ENCODE measurements at regions not wholly inside any gene's neighbourhood (a gene's known extent, or its start where the extent isn't known, plus 50 kb on each side); places are given as distances from the start of the nearest gene placed in this dataset.

GRCh38 chr6:148261470-148261869, 81.2 kb upstream of the SASH1 start:
- peaks cover 3 to 14% (median 6%) of the 10 kb centered on the region in 4 experiments; a peak in 5 of 7 replicates for H3K4me1 ChIP-seq (replicated peaks in 1 of 4; ENCODE audit: control insufficient read depth in 3 of 4, insufficient read depth in 4 of 4, low read length in 3 of 4)
- CTCF ChIA-PET (ENCODE audit: partially characterized antibody): interaction anchor here (0.6 to 2.0 kb wide), 2 partner anchors 9 to 12 kb away, joined by 3 to 6 read pairs; no protein-coding TSS in a partner anchor

More at GRCh38 chr6:148261470-148261869, 81.2 kb upstream of the SASH1 start:
- no peak overlapping the region for H4K8ac ChIP-seq (ENCODE audit: extremely low read depth, insufficient read depth, low read length)
- no peaks in the 10 kb centered on the region for H3K79me1 ChIP-seq (ENCODE audit: low read depth, low read length)
- no peak overlapping the region for H3K4me3 ChIP-seq (ENCODE audit: extremely low read depth in 1 of 4, insufficient read depth in 2 of 4, low read depth in 3 of 4, low read length in 4 of 4)
- no peaks in the 10 kb centered on the region for H3K27me3 ChIP-seq (replicated peaks in 1 of 4; ENCODE audit: control insufficient read depth in 3 of 4, extremely low read depth in 1 of 4, insufficient read depth in 3 of 4, low read length in 3 of 4)
- no peak overlapping the region for H3K9ac ChIP-seq (replicated peaks in 1 of 4; ENCODE audit: extremely low read depth in 1 of 4, low read depth in 3 of 4, low read length in 3 of 4)
- no peak overlapping the region for H3K27ac ChIP-seq (ENCODE audit: low read depth, low read length)
- H4K91ac ChIP-seq (replicated peaks; ENCODE audit: insufficient read length, low read length): no peak overlapping the region
- H2BK120ac ChIP-seq (replicated peaks; ENCODE audit: low read depth, low read length): no peak overlapping the region
- POLR2A ChIA-PET (ENCODE audit: partially characterized antibody): no interaction called here
- FAIRE-seq (no peak), DNase-seq (ENCODE audit: low read depth in 1 of 2, low spot score in 2 of 2) (no peak)
- TF ChIP-seq CTCF (IDR thresholded peaks at IDR 0.05; ENCODE audit: control extremely low read depth in 1 of 3, insufficient read depth in 1 of 3, low read depth in 1 of 3, low read length in 3 of 3): peak in 1 of 3 experiments; percentile 14; a peak in 1 of 4 replicates
- no peak for TF ChIP-seq SP4 (IDR thresholded peaks at IDR 0.05; ENCODE audit: low read length)
- H2AK5ac ChIP-seq (ENCODE audit: low read depth, low read length): no peak overlapping the region
- 0 out of 2 replicates have a peak overlapping the region, but pooled peaks have one; percentile 10 for H2BK5ac ChIP-seq (ENCODE audit: low read depth, low read length)
- no peak overlapping the region for H4K5ac ChIP-seq (ENCODE audit: insufficient read length, low read depth, low read length)
- H3K18ac ChIP-seq (ENCODE audit: extremely low read depth, low read length): no peak overlapping the region
- no peaks in the 10 kb centered on the region for H3K9me3 ChIP-seq (ENCODE audit: insufficient read depth in 2 of 2, low read depth in 1 of 2, low read length in 1 of 2)
- no peak overlapping the region; the same call in 1 of the 2 replicates for H2BK12ac ChIP-seq (ENCODE audit: low read depth, low read length)
- peak overlapping the region; percentile 65 for H2AFZ ChIP-seq (ENCODE audit: low read length)
- whole genome bisulfite sequencing, 2 experiments (ENCODE audit: extremely low coverage in 1 of 2, insufficient coverage in 1 of 2, insufficient read length in 1 of 2, insufficient replicate concordance in 2 of 2, low coverage in 1 of 2, low lambda C conversion rate in 2 of 2, missing lambda C conversion rate in 1 of 2): 75% methylated on average over 6 of the region's 6 CpGs; no CpG with 5 or more reads in 1 of the 2 experiments
- H3K4me2 ChIP-seq (ENCODE audit: insufficient read depth in 1 of 2, low read depth in 2 of 2, low read length in 2 of 2): no peak overlapping the region
- H3K23ac ChIP-seq (ENCODE audit: insufficient read length): no peak overlapping the region
- H2BK15ac ChIP-seq (ENCODE audit: low read length): no peak overlapping the region
- no peaks in the 10 kb centered on the region for H3K23me2 ChIP-seq (ENCODE audit: low read depth, low read length)
- H4K20me1 ChIP-seq (replicated peaks in 1 of 2; ENCODE audit: control insufficient read depth in 1 of 2, insufficient read depth in 2 of 2, low read length in 2 of 2): no peaks in the 10 kb centered on the region
- H3K36me3 ChIP-seq (ENCODE audit: control insufficient read depth in 2 of 4, insufficient read depth in 4 of 4, low read length in 3 of 4): no peaks in the 10 kb centered on the region
- H3K4ac ChIP-seq (replicated peaks; ENCODE audit: insufficient read length, low read depth, low read length): no peak overlapping the region
- no peak overlapping the region for H3K14ac ChIP-seq (ENCODE audit: insufficient read length)
- no peak overlapping the region for H3K56ac ChIP-seq (replicated peaks; ENCODE audit: insufficient read length, low read depth, low read length)
- no peak overlapping the region for H2BK20ac ChIP-seq (ENCODE audit: low read length)
- H3K79me2 ChIP-seq (ENCODE audit: control insufficient read depth in 1 of 2, insufficient read depth in 2 of 2, low read length in 2 of 2): no peaks in the 10 kb centered on the region

All from H1 (cell line).